ENCODE measurements at regions not wholly inside any gene's neighbourhood (a gene's known extent, or its start where the extent isn't known, plus 50 kb on each side); places are given as distances from the start of the nearest gene placed in this dataset.

GRCh38 chr12:58368001-58368400 lies 426.6 kb downstream of the ATP23 start:
- ATAC-seq (ENCODE audit: poor library complexity) (no peak), DNase-seq (no peak)
- intact Hi-C loops (cut with DNase I), result no loop called here

DNA sequence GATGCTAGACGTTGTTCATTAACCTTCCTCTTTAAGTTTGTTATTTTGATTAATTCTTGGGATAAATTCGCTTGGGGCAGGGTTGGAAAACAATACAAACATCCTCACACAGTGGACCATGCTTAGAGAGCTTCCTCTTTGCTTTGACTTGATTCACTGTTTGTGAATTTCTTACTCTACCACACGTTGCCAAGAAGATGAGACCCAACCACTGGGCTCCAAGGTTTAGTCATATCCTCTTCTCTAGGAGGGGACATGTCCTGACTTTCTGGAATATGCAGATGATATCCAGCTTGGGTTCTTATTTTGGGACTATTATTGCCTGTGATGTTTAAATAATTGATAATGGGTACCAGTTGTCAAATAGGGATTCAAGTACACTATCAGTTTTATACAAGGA lies 428.2 kb downstream of the ATP23 start:
- intact Hi-C loops (cut with DNase I), result no loop called here
- DNase-seq (no peak), ATAC-seq (ENCODE audit: poor library complexity) (no peak)

GRCh38 chr12:58372298-58372697 lies 430.9 kb downstream of the ATP23 start:
- intact Hi-C loops (cut with DNase I), result no loop called here
- ATAC-seq (ENCODE audit: poor library complexity), result no peak
- DNase-seq, result no peak

DNA sequence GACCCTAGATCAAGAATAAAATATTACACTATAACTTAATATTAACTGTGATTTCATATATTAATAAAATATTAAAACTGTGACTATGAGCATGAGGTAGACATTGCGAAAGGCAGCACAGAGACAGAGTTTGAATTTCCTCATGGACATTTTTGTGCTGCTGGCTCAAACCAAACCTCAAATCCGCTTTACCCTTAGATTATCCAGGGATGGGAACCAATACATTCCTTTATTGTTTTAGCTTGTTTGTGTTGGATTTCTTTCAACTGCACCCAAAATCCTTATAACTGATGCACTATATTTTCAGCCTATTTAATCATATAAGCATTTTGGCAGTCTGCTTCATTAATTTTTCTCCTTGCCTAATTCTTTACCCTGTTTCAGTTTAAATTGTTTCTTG lies 436.7 kb downstream of the ATP23 start:
- intact Hi-C loops (cut with DNase I), result no loop called here
- no peak for ATAC-seq (ENCODE audit: poor library complexity)
- no peak for DNase-seq

- intact Hi-C loops (cut with DNase I), result no loop called here
- DNase-seq (no peak), ATAC-seq (ENCODE audit: poor library complexity) (no peak)
Observed at GRCh38 chr12:58381546-58381945, 440.2 kb downstream of the ATP23 start.

- intact Hi-C loops (cut with DNase I), result no loop called here
- ATAC-seq (ENCODE audit: poor library complexity) (no peak), DNase-seq (no peak)
Observed at GRCh38 chr12:58384196-58384595, 442.8 kb downstream of the ATP23 start.

- intact Hi-C loops (cut with DNase I), result no loop called here
- ATAC-seq (ENCODE audit: poor library complexity) (no peak), DNase-seq (no peak)
Observed at GRCh38 chr12:58386136-58386535, 444.8 kb downstream of the ATP23 start.

GRCh38 chr12:58387199-58387598 lies 445.8 kb downstream of the ATP23 start:
- DNase-seq, result no peak
- intact Hi-C loops (cut with DNase I), result no loop called here
- ATAC-seq (ENCODE audit: poor library complexity), result no peak

- intact Hi-C loops (cut with DNase I), result no loop called here
- no peak for ATAC-seq (ENCODE audit: poor library complexity)
- no peak for DNase-seq
Observed at GRCh38 chr12:58388261-58388660, 446.9 kb downstream of the ATP23 start.

DNA sequence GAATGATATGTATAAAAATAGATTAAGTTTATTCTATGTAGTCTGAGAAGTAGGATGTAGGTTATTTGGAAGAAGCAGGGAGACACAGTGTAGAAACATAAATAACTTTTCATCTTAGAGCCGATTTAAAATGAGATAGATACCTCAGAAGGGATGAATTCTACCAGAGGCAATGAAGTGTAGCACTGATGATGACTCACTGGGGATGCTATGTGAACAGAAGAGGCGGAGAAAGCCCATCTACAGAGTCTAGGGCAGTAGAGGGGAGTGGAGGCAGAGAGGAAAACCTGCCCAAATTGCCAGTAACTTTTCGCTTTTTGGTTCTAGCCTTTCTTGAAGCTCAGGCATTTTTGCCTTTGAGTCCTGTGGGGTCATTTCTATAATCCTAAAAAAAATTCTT lies 451.8 kb downstream of the ATP23 start:
- ATAC-seq (ENCODE audit: poor library complexity) (no peak), DNase-seq (no peak)
- intact Hi-C loops (cut with DNase I), result no loop called here

DNA sequence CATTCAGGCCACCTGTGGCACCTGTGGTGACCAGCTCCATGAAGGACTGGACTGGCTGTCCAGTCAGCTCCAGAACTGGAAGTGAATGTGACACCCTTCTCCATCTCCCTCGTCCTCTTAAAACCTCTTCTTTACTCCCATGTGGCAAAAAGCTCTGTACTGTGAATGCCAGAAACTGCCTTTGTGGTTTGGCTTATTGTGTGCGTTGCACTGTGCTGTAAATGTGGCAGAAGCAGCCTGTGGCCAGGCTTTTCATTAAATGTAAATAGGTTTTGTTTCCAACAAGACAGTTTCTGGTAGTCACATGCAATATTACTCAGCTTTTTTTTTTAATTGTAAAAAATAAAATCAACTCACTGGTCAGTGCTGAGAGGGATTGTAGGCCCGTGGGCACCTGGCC lies 453.7 kb downstream of the ATP23 start:
- intact Hi-C loops (cut with DNase I), result no loop called here
- DNase-seq (no peak), ATAC-seq (ENCODE audit: poor library complexity) (no peak)

DNA sequence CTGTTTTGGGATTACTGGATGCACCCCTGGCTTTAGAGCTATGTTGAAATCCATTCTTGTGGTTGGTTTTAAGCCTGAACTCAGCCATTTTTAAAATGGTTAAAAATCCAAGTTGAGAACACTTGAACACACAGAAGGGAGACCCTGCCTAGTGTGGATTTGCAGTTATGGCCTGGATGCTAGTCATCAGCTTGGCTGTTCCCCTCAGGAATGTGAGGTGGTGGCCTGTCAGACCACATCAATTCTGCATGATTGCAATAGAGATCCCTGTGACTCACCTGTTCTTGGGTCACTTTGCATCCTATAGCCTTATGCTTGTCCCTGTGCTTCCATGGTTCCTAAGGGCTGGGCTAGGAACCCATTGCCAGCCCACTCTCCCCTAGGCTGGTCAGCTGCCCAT lies 454.1 kb downstream of the ATP23 start:
- DNase-seq (no peak), ATAC-seq (ENCODE audit: poor library complexity) (no peak)
- intact Hi-C loops (cut with DNase I), result no loop called here

DNA sequence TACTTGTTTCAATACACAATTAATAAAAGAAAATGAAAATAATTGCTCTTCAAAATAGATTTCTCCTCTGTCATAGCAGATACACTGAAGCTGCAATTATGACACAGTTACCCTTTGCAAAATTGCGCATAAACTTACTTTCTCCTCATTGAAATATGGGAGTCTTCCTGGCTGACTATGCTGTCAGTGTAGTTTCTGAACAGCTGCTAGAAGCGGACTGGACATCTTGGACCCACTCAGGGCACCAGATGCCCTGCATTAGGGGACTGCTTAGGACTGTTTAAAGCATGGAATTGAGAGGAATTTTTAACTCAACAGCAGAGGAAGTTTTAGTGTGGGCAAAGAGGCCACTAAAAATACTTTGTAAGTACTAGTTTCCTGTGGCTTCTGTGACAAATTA lies 454.9 kb downstream of the ATP23 start:
- no peak for ATAC-seq (ENCODE audit: poor library complexity)
- no peak for DNase-seq
- intact Hi-C loops (cut with DNase I), result no loop called here

GRCh38 chr12:58405363-58405762 lies 464.0 kb downstream of the ATP23 start:
- intact Hi-C loops (cut with DNase I), result no loop called here
- no peak for DNase-seq
- ATAC-seq (ENCODE audit: poor library complexity), result no peak

GRCh38 chr12:58408516-58408915 lies 467.1 kb downstream of the ATP23 start:
- DNase-seq, result no peak

GRCh38 chr12:58412461-58413060 lies 471.2 kb downstream of the ATP23 start:
- no peak for ATAC-seq (ENCODE audit: poor library complexity)
- no peak for DNase-seq
- intact Hi-C loops (cut with DNase I), result no loop called here

More at GRCh38 chr12:58408516-58408915, 467.1 kb downstream of the ATP23 start:
- intact Hi-C loops (cut with DNase I), result no loop called here
- ATAC-seq (ENCODE audit: poor library complexity), result peak; percentile 84

- intact Hi-C loops (cut with DNase I), result no loop called here
- ATAC-seq (ENCODE audit: poor library complexity) (no peak), DNase-seq (no peak)
Observed at GRCh38 chr12:58413794-58414193, 472.4 kb downstream of the ATP23 start.

DNA sequence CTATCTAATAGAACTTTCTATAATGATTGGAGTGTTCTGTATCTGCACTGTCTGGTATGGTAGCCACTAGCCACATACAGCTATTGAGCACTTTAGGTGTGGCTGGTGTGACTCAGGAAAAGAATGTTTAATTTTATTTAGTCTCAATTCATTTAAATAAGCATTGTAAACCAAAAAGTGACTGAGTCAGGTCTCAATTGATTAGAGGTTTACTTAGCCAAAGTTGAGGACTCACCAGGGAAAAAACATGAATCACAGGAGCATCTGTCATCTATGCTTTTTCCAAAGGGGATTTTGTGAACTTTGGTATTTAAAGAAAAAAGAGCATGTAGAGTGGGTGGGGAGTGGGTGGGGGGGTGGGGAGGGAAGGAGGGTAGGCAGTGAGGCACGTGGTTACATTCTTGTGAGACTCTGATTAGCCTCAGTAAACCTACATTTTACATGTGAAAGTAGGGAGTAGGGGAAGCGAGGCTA lies 473.1 kb downstream of the ATP23 start:
- intact Hi-C loops (cut with DNase I), result no loop called here
- ATAC-seq (ENCODE audit: poor library complexity), result no peak
- no peak for DNase-seq

DNA sequence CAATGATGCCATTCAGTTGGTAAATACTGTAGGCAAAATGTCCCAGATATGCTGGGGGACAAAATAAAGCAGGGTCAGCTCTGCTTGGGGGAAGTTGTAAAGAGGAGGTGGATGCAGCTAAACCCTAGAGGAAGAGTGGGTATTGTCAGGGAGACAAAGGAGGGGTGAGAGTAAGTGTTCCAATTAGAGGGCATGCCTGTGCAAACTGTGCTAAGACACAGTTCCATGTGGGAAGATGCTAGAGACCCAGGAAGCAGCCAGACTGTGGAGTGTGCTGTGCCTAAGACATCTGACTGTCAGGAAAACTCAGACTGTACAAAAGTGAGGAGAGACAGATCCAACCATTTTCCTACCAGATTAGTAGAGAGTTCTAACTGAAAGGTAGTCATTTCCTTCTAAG lies 474.3 kb downstream of the ATP23 start:
- intact Hi-C loops (cut with DNase I), result no loop called here
- DNase-seq (no peak), ATAC-seq (ENCODE audit: poor library complexity) (no peak)

DNA sequence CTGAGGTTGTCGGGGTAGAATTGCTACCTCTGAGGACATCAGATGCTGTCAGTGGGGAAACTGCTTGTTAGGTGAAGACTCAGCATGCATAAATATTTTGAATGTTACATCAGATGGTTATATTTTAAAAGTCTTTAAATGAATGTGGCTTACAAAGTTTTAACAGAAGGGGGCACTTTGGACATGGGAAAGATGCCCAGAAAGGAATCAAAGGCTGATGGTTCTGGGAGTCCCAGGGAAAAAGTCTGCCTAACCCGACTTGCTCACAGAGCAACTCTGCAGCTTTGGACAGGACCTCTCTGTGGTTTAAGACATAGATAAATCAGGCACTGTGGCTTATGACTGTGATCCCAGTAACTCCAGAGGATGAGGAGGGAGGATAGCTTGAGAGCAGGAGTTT lies 474.9 kb downstream of the ATP23 start:
- intact Hi-C loops (cut with DNase I), result no loop called here
- ATAC-seq (ENCODE audit: poor library complexity), result no peak
- DNase-seq, result no peak

DNA sequence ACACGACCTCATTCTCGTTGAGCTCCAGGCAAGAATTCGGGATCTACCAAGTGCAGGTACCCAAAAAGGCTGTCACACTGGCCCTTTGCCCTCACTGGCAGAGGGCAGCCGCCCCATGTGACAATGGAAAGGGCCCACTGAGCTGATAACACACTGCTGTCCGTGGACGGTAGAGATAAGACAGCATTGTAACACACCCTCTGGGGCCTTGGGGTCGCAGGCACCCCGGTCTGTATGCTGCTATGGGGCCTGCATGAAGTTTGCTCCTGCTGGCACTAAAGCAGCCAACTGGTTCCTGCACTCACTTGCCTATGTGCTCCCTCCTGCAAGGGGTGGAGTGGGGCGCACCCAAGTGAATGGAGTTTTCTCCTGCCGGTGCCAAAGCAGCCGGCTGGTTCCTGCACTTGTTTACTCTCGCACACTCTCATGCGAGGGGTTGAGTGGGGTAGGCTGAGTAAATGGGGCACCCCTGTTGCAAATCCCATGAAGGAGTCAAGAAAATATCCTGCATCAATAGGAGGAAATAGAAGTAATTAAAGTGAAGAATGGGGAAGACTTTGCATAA lies 477.9 kb downstream of the ATP23 start:
- no peak for ATAC-seq (ENCODE audit: poor library complexity)
- intact Hi-C loops (cut with DNase I), result no loop called here
- DNase-seq, result no peak

Data from Right ventricle myocardium superior (tissue), 1 donor.